GM19455 (cell line): ENCODE measurements at regions not wholly inside any gene's neighbourhood (a gene's known extent, or its start where the extent isn't known, plus 50 kb on each side); places are given as distances from the start of the nearest gene placed in this dataset.
"Not testable (repeated sequence)": the region's sequence is repeated elsewhere in the genome, so short reads cannot be mapped to it uniquely, and the experiment has no call there.

Experiments used
- ATAC-seq: cut with Tn5 transposase; IDR thresholded peaks from one replicate; pipeline ENCODE4 v1.9.1; 2021; ENCODE audit not compliant: unreplicated experiment

DNA sequence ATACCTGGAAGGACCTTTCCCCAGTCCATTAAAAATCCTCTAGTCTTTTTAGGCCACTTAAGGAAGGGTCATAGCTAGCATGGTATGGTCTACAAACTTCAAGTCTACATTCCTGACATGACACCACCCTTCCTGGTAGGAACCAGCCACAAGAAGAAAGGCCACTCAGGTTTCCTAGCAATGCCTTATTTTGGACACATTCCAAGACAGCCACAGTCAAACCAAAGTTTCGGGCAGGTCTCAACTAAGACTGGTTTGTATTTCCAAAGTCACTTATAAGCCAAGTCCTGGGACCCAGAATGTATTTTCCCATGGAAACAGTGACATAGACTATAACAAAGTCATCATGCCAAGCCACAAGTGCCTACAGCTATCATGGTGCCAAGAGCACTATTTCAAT lies 50.6 kb upstream of the SLC44A3 start:
- ATAC-seq, result no peak

DNA sequence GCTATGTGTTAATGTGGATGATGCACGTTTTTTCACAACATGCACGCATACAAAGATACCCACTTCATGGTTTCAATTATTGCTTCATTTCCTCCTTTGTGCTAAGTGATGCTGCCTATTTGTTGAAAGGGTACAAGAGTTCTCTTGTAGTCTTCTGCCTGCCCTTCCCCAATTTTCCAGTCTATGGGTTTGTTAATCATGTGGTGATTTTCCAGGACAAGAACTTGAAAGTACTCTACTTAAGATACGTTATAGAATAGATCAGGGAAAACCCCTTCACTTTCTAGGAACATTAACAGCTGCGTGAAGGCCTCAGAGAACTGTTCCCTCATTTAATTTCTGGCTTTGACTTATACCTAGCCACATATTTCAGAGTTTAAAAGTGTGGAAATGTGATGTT lies 52.1 kb upstream of the SLC44A3 start:
- no peak for ATAC-seq

DNA sequence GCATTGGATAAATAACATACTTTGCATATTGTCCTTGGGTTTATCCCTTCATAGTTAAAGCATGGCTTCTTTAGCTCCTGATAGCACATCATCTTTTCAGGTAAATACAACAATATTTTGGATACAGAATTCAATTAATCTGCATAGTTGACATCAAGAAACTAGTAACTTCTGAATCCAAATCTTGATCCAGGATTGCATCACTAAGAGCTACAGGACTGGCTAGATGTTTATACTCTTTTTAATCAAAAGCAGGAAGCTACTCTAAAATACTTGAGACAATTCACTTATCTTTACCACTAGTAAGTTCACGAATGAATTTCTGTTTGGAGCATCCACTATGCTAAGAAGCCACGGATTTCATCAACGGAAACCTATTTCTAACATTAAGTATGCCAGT lies 54.2 kb upstream of the SLC44A3 start:
- ATAC-seq, result no peak

DNA sequence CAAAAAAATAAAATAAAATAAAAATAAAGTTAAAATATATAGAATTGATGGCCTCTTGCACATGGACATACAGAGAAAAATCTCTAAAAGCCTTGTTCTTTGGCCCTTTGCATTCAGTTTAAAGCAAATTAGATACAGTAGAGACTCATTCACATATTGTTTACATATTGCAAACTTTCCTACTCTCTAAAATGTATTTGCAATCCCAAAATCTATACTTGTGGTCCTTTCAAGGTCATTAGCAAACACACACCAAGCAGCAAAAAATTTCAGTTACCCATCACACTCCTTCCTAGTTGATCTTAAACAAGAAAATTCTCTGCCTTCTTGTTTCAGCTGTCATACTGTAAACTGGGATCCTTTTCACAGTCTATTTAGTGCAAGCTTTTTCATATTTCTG lies 61.0 kb upstream of the SLC44A3 start:
- no peak for ATAC-seq

DNA sequence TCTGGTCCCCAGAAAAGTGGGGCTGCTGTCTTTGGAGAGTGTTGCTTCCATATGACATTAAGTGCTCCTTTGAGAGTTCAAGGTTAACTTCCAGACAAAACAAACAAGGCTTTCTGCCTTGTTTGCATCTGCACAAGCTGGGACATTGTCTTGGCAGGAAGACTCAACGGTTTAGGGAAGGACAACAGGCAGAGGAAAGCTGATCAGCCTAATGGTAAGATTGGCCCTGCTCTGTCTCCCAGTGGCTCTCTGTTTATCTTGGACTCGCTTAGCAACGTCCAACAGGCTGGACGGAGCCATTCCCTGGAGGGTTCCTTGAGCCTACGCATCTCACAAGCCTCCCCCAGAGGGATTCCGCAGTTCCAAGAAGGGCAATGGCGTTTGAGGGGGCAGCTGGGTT lies 62.2 kb upstream of the SLC44A3 start:
- no peak for ATAC-seq

DNA sequence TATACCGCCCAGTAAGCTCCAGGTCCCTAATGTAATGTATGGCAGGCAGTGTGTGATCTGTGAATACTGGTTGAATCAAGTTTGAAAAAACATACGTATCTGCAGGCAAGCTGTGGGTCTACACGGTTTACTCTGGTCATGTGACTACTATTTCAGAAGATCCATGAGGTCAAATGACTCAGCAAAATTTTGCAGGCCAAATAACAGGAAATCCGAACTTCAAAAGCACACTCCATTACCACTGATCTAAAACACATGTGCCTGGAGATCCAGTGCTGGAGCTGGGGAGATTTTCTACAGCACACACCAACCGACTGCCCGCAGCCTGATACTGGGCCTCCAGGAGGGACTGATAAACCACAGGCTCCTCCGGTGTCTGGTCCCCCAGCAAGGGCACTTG lies 64.5 kb upstream of the SLC44A3 start:
- no peak for ATAC-seq

DNA sequence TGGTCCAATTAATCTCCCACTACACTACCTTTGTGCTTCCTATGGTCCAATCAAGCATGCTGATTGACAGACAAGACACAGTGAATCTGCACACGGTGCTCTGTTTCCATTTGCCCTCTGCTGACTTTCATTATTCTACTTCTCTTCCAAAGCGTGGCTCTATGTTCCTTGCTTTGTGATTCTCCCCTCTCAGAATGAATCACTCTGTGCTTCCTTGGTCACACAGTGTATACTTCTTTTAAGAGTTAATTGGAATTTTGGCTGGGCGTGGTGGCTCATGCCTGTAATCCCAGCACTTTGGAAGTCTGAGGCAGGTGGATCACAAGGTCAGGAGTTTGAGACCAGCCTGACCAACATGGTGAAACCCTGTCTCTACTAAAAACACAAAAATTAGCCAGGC lies 65.1 kb upstream of the SLC44A3 start:
- ATAC-seq, result not testable (repeated sequence)

DNA sequence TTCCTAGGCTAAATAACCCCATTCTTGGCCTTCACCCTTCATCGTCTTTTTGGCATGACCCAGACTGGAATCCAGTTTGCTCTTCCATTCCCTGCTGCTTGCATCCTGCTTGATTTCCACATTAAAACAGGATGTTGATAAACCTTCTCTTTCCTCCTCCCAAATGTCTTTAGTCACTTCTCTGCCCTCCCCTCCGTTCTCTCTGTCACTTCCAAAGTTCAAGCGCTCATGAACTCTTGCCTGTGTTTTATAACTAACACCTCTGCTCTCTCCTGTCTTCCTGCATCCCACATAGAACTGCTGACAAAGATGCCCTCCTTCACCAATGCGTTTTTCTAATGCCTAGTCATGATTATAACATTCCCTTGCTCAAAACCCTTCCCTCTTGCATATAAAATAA lies 65.6 kb upstream of the SLC44A3 start:
- ATAC-seq, result no peak

DNA sequence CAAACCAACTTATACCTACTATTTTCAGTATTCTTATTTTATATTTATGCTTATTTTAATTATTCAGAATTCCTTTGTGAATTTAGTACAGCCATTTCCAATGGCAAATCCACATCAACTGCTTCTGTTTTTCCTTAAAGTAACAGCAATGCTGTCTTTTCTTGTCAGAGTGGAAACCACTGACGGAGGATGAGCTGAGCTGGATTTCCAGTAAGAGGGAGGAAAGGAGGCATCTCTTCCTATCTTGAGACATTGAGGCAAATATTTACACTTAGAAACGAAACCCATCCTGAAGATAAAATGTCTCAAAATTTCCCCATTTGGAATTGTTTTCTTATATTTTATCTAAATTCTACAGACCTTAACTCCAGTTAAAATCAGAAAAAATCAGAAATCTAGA lies 66.1 kb upstream of the SLC44A3 start:
- ATAC-seq, result no peak

DNA sequence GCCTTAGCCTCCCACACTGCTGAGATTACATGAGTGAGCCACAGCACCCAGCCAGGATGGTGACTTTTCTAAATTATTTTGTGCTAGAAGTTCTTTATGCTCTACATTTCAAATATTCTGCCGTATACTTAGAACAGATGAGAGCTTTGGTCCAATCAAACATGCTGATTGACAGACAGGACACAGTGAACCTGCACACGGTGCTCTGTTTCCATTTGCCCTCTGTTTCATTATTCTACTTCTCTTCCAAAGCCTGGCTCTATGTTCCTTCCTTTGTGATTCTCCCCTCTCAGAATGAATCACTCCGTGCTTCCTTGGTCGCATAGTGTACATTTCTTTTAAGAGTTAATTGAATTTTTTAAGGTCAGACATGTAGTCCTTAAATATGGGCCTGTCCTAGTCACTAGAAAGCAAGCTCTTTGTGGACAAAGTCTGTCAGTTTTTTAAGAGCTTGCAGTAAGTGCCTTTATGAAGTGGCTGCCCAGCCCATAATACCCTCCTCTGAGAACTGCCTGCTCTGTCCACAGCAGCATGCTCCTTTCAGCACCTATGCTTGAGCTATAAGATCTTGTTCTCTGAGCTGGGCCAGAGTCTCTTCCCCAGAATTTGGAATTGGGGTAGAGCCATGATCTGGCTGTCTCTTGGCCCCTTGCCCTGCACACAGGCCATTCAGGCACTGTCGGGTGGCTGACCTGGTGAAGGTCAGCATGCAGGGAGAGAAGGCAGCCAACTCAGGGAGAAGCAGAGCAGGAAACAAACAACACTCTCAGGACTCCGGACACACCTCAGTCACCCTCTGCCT lies 66.8 kb upstream of the SLC44A3 start:
- no peak for ATAC-seq

DNA sequence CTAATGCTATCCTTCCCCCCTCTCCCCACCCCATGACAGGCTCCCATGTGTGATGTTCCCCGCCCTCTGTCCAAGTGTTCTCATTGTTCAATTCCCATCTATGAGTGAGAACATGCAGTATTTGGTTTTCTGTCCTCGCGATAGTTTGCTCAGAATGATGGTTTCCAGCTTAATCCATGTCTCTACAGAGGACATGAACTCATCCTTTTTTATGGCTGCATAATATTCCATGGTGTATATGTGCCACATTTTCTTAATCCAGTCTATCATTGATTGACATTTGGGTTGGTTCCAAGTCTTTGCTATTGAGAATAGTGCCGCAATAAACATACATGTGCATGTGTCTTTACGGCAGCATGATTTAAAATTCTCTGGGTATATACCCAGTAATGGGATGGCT lies 68.7 kb upstream of the SLC44A3 start:
- not testable (repeated sequence) for ATAC-seq

DNA sequence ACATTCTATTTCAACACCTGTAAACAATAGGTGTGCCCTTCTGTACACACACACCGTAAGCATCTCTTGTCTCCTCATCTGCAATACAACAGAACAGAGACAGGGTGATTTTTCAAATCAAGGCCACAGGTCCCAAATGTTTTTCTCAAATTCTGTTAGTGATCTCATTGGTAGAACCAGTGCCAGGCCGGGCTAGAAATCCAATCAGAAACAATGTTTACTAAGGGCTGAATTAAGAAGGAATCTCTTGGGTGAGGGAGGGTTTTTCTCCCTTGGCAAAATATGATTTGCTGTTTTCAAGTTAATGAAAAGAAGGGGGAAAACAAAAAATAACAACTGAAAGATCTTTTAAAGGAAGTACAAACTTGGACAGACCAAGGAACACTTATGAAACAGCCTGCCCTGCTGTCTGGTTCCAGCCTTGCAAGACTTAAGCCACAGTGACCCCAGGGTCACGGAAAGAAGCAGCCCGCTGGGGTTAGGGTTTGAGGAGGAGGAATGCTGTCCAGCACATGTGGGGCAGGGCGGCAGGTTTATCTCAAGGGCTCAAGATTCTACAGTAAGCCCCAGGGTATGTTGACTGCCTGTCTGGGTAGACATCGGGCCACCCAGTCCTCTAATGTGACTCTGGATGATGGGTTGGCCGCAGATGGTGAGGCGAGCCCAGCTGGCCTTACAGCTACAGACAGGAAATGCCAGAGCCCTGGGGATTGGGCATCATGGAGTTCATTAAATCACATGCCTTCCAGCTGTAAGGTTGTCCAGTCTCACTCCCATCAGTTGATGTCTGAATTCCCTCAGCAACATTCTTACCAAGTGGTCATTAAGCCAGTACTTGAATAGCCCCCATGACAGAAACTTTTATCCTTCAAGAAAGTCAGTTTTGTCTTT lies 73.3 kb upstream of the SLC44A3 start:
- ATAC-seq, result no peak

DNA sequence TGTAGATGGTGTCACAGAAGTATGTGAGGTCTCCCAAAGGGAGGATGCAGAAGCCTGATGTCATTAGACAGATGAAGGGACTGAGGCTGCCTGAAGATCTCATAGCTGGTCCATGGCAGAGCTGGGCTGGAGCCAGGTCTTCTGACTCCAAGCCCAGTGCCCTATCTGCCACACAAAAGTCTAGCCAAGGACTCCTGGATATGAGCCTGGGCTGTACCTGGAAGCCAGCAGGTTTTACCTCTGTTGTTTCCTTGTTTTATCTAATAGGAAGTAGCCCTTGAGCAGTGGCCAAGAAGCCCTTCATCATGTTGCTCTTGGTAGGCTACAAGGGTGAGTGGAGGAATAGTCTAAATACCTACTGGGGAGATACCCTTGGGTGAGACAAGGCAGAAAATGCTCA lies 74.4 kb upstream of the SLC44A3 start:
- ATAC-seq, result no peak

DNA sequence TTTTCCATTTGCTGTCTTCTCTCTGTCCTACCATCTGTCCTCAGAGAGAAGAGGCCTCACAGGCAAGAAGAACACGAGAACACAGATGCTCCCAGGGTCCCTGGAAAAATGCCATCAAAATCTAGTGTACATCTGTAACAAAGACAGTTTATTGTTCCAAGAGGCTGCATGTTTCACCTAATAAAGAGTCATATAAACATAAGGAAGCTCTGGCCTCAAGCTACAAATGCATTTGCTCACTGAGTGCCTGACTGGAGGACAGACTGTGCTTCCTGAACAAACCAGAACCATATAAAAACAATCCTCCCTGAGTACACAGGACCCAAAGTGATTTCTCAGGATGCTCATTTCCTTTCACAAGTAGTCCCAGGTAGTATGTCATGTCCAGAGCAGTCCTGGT lies 76.3 kb upstream of the SLC44A3 start:
- no peak for ATAC-seq

DNA sequence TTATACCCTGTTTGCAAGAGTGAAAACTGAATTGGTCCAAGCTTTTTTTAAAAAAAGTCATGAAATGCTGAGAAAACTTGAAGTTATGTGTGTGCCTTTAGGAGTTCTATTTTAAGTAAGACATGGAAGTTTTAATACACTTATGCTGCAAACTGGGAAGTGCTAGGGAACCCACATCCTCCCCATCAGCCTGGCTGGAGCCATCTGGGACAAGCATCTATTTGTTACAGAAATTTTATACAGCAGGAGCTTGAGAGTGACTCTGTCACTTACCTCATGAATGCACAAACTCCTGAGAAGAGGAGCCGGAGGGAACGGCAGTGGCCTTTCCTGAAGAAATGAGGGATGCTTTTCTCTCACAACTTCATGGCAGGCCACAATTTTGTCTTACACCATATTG lies 78.2 kb upstream of the SLC44A3 start:
- ATAC-seq, result no peak

DNA sequence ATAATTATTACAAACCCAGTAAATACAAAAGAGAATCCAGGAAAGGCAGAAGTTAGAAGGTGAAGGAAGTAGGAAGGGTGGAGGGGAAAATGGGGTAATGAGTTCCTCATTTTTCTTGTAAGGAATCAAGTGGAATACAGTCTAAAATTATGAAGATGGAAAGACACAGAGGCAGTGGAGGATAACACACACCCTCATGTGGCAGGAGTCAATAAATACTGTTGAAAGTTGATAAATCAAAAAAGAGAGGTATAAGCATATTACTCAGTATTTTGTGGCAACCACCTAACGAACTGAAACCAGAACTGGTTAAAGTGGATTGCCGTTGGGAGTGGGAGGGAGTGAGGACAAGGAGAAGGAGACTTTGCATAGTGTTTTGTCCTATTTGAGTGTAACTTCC lies 78.6 kb upstream of the SLC44A3 start:
- no peak for ATAC-seq

DNA sequence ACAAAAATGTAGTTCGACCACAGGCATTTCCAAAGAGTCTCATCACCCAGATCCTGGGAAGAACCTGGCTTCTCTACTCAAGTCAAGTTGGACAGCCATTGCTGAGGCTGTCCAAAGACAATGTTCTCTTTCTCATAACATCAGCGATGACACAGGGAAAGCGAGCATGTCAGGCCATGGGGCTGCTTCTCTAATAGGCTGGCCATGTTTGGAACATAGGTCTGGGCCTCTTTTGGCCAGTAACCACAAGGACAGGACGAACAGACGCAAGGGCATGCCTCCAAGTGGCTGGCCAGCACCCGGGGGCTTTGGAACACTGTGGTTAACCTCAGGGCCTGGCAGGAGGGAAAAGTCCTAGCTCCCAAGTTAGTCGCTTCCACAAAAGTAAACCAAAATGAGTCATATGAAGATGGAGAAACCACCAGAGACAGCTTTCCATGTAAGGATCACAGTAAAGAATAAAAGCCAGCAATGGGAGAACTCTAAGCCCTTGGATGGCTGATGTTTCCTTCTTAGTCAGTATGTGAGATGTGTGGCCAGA lies 80.6 kb upstream of the SLC44A3 start:
- no peak for ATAC-seq

DNA sequence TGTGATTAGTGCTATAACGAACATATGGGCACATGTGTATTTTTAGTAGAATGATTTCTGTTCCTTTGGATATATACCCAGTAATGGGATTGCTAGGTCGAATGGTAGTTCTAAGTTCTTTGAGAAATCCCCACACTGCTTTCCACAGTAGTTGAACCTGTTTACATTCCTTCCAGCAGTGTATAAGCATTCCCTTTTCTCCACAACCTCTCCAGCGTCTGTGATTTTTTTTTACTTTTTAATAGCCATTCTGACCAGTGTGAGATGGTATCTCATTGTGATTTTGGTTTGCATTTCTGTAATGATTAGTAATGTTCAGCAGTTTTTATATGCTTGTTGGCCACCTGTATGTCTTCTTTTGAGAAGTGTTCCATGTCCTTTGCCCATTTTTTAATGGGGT lies 81.8 kb upstream of the SLC44A3 start:
- no peak for ATAC-seq

DNA sequence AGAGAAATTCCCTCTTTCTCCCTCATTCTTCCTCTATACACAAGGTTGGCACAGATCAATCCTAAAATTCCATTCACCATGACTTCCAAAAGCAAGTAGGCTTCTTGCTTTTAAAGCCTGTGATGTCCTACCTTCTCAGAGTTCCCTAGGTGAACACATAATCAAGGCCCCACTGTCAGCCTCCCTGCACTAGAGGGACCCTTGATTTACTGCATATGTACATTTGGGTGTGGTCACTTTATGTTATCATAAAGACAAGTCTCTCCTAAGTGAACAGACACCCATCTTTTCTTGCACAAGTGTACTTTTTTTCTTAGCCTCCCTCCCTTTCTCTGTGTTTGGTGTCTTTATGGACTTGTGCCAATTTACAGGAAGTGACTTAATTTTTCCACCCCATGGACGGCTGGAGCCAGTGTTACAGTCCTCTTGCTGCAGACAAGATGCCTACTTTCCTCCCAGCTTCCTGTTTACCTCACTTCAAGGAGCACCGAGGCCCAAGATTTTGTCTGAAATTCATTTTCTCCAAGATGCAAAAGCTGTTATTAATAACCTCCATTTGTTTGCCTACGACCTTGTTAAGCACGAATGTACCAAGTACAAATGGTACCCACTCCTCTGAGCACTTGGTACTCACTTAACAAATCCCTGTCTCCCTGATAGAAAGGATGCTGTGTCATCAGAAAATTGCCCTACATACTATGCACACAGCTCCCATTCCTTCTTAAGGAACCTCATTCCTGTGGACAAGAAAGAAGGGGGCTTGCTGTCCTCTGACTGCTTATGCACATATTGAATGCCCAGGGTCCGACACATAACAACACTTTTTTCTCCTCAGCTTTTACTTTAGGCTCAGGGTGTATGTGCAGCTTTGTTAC lies 82.8 kb upstream of the SLC44A3 start:
- ATAC-seq, result no peak

DNA sequence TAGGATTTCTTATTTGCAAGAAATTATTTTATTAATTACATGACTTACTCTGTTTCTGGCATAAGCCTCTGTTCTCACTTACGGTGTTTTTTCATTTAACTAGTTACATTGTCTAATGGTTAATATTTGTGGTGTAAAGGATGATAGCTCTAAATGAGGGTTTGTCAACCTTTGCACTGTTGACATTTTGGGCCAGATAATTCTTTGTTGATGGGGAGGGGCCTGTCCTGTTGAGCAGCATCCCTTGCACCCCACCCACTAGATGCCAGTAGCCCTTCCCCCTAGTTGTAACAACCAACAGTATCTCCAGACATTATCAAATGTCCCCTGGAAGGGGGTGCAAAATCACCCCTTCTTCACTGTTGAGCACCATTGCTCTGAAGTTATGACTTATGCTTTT lies 83.6 kb upstream of the SLC44A3 start:
- ATAC-seq, result no peak

DNA sequence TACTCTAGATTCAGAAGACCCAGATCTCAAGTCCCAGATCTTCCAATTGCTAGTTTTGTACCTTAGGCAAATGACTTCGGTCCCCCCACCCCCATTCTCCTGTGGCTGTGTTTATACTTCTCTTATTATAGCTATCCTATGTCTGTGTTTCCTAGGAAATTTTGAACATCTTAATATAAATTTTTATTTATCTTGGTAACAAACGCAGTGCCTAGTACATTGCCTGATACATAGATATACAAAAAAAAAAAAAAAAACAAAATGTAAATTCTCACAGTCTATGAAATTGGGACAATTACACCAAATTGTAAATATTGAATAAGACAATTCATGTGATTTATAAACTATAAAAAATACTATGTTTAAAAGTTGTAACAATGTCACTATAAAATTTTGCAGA lies 84.1 kb upstream of the SLC44A3 start:
- no peak for ATAC-seq
